ENCODE measurements at regions not wholly inside any gene's neighbourhood (a gene's known extent, or its start where the extent isn't known, plus 50 kb on each side); places are given as distances from the start of the nearest gene placed in this dataset.
A peak's percentile ranks its signal among the peaks of the same experiment; 100 is the strongest.
"Not testable (repeated sequence)": the region's sequence is repeated elsewhere in the genome, so short reads cannot be mapped to it uniquely, and the experiment has no call there.

DNA sequence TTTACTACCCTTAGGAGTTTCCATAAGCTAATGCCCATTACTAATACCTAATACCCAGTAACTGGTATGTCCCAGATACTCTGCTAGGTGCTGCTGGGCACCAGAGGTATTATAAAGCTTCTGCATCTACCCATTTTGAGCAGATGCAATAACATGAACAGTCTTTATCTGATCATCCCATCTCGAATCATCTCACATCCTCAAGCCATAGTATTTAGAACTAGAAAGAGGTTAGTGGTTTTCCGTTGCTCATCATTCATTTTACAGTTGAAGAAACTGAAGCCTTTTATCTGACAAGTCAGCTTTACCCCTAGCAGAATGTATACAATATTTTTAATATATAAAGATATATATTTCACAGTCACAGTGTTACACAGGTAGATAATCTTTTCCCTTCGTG, 99.1 kb upstream of the TCF4 start:
- Histone ChIP-seq H3K27me3 (no peaks in the 10 kb centered on the region), H3K9me3 (no peaks in the 10 kb centered on the region), H3K36me3 (no peaks in the 10 kb centered on the region), H3K27ac (no peak overlapping the region), H3K4me3 (no peak overlapping the region), H3K4me1 (no peaks in the 10 kb centered on the region)
- ATAC-seq (no peak), DNase-seq (no peak)
- intact Hi-C loops (cut with DNase I) = no loop called here
- TF ChIP-seq, protein P1, sequence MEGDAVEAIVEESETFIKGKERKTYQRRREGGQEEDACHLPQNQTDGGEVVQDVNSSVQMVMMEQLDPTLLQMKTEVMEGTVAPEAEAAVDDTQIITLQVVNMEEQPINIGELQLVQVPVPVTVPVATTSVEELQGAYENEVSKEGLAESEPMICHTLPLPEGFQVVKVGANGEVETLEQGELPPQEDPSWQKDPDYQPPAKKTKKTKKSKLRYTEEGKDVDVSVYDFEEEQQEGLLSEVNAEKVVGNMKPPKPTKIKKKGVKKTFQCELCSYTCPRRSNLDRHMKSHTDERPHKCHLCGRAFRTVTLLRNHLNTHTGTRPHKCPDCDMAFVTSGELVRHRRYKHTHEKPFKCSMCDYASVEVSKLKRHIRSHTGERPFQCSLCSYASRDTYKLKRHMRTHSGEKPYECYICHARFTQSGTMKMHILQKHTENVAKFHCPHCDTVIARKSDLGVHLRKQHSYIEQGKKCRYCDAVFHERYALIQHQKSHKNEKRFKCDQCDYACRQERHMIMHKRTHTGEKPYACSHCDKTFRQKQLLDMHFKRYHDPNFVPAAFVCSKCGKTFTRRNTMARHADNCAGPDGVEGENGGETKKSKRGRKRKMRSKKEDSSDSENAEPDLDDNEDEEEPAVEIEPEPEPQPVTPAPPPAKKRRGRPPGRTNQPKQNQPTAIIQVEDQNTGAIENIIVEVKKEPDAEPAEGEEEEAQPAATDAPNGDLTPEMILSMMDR (IDR thresholded peaks at IDR 0.05) = no peak

- TF ChIP-seq, protein P1 (IDR thresholded peaks at IDR 0.05) = no peak
- DNase-seq = no peak
- Histone ChIP-seq H3K9me3 (no peaks in the 10 kb centered on the region), H3K36me3 (no peaks in the 10 kb centered on the region), H3K27ac (no peak overlapping the region), H3K4me3 (no peak overlapping the region), H3K27me3 (no peaks in the 10 kb centered on the region), H3K4me1 (no peaks in the 10 kb centered on the region)
- no peak for ATAC-seq
- intact Hi-C loops (cut with DNase I) = no loop called here
Observed at GRCh38 chr18:55685638-55686037, 97.6 kb upstream of the TCF4 start.

GRCh38 chr18:55672574-55673361, 84.8 kb upstream of the TCF4 start:
- Histone ChIP-seq H3K4me3 (no peak overlapping the region), H3K27me3 (no peaks in the 10 kb centered on the region), H3K27ac (no peak overlapping the region), H3K9me3 (no peaks in the 10 kb centered on the region), H3K4me1 (no peaks in the 10 kb centered on the region), H3K36me3 (no peaks in the 10 kb centered on the region)
- ATAC-seq = no peak
- intact Hi-C loops (cut with DNase I) = no loop called here
- TF ChIP-seq, protein P1 (IDR thresholded peaks at IDR 0.05) = no peak
- no peak for DNase-seq

GRCh38 chr18:55665506-55665905, 77.5 kb upstream of the TCF4 start:
- H3K36me3 ChIP-seq = no peaks in the 10 kb centered on the region
- no peak overlapping the region for H3K4me3 ChIP-seq
- DNase-seq (no peak), ATAC-seq (no peak)
- intact Hi-C loops (cut with DNase I) = no loop called here
- H3K27me3 ChIP-seq = no peaks in the 10 kb centered on the region
- no peaks in the 10 kb centered on the region for H3K4me1 ChIP-seq
- peaks cover 0 to 8% of the 10 kb centered on the region in 2 donors for H3K9me3 ChIP-seq
- no peak overlapping the region for H3K27ac ChIP-seq
- TF ChIP-seq, protein P1 (IDR thresholded peaks at IDR 0.05) = no peak

DNA sequence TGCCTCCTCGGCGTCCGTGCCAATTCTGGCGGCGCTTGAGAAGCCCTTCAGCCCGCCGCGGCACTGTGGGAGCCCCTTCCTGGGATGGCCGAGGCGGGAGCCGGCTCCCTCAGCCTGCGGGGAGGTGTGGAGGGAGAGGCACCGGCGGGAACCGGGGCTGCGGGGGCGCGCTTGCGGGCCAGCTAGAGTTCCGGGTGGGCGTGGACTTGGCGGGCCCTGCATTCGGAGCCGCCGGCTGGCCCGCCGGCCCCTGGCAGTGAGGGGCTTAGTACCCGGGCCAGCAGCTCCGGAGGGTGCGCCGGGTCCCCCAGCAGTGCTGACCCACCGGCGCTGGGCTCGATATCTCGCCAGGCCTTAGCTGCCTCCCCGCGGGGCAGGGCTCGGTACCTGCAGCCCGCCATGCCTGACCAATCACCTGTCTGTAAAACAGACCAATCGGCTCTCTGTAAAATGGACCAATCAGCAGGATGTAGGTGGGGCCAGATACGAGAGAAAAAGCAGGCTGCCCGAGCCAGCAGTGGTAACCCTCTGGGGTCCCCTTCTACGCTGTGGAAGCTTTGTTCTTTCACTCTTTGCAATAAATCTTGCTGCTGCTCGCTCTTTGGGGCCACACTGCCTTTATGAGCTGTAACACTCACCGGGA, 76.9 kb upstream of the TCF4 start:
- DNase-seq = peak in 1 of 4 donors; percentile 78
- H3K4me1 ChIP-seq; H3K9me3 ChIP-seq; H3K36me3 ChIP-seq; H3K27me3 ChIP-seq; H3K4me3 ChIP-seq; ATAC-seq; intact Hi-C loops (cut with DNase I); H3K27ac ChIP-seq: not testable (repeated sequence)
